Central memory CD8-positive, alpha-beta T cell (primary cell): ENCODE measurements at regions not wholly inside any gene's neighbourhood (a gene's known extent, or its start where the extent isn't known, plus 50 kb on each side); places are given as distances from the start of the nearest gene placed in this dataset.

Experiments
- ATAC-seq: fragments of 150-1000 bp; cut with Tn5 transposase; replicated peaks from 2 replicates; pipeline ENCODE4 v1.10.0; 2022; ENCODE audit warnings: mild to moderate bottlenecking, moderate FRiP score, moderate number of reproducible peaks; ENCODE audit not compliant: poor library complexity, severe bottlenecking; ENCODE audit errors: extremely low read depth
- DNase-seq, 2 donors: peaks; one replicate each; pipeline ENCODE4 v3.0.0; 2021; ENCODE audit warnings: low spot score in 2 of 2
- H3K27ac Mint-ChIP-seq: one replicate; pipeline ENCODE4 v1.8.0; 2022; ENCODE audit warnings: low read depth, mild to moderate bottlenecking, moderate library complexity, mixed read lengths
- H3K27me3 Mint-ChIP-seq: one replicate; pipeline ENCODE4 v1.8.0; 2022; ENCODE audit warnings: mixed read lengths
- H3K36me3 Mint-ChIP-seq: one replicate; pipeline ENCODE4 v1.8.0; 2022; ENCODE audit warnings: mild to moderate bottlenecking, moderate library complexity, mixed read lengths; ENCODE audit not compliant: insufficient read depth
- H3K4me1 Mint-ChIP-seq: one replicate; pipeline ENCODE4 v1.8.0; 2022; ENCODE audit warnings: mixed read lengths
- H3K4me3 Mint-ChIP-seq: one replicate; pipeline ENCODE4 v1.8.0; 2022; ENCODE audit warnings: mild to moderate bottlenecking, moderate library complexity, mixed read lengths
- H3K9me3 Mint-ChIP-seq: one replicate; pipeline ENCODE4 v1.8.0; 2022; ENCODE audit warnings: mixed read lengths

DNA sequence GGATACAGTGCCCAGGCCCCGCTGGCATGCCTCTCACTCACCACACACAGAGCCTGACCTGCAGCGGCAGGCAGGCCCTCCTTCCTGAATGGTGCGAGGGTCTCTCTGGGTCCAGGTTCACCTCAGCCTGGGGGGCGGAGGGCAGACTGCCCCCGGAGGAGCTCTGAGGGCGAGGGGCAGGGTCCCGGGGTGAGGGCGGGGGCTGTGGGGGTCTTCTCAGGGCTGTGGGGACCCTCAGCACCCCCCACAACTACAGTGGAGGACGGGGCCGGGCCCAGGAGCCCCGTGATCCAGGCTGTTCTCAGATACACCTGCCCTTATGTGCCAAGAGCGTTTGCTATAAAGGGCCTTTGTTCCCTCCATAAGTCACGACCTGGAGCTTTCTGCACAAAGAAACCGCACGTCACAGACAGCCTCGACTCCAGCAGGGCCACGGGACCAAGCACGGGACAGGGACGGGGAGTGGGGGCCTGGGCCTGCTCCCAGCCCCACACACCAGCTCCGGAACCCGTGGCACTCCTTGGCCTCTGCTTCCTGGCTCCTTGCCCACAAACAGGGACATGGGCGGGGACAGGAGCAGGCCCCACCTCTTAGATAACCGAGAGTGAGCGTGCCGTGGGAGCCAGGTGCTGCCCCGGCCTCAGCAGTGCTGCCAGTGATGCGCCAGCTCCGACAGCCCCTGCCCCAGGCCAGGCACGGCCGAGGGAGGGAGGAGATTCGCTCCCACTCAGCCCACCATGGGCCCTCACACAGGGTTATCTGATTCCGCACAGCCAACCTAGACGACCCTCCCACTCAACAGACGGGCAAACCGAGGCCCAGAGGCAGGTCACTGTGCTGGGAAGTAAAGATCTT lies 101.9 kb downstream of the RFLNA start:
- H3K9me3 Mint-ChIP-seq, result no peaks in the 10 kb centered on the region
- H3K4me1 Mint-ChIP-seq, result peaks cover 22% of the 10 kb centered on the region
- H3K27ac Mint-ChIP-seq, result no peak overlapping the region
- no peak for ATAC-seq
- no peak for DNase-seq
- H3K4me3 Mint-ChIP-seq, result no peak overlapping the region
- H3K27me3 Mint-ChIP-seq, result no peaks in the 10 kb centered on the region
- H3K36me3 Mint-ChIP-seq, result peaks cover 26% of the 10 kb centered on the region

DNA sequence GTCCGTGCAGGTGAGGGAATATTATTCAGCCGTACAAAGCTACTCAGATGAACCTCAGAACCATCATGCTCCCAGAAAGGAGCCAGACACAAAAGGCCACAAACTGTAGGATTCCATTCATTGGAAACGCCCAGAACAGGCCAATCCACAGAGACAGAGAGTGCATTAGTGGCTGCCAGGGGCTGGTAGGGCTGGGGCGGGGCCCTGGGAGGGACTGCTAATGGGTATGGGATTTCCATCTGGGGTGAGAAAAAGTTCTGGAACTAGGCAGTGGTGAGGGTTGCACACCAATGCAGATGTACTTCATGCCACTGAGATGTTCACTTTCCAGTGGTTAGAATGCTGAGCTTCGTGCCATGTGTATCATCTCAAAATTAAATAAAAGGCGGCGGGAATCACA lies 101.1 kb downstream of the RFLNA start:
- Mint-ChIP-seq H3K4me3 (no peak overlapping the region), H3K4me1 (peaks cover 30% of the 10 kb centered on the region), H3K27ac (no peak overlapping the region), H3K9me3 (no peaks in the 10 kb centered on the region), H3K36me3 (peaks cover 26% of the 10 kb centered on the region), H3K27me3 (no peaks in the 10 kb centered on the region)
- DNase-seq (no peak), ATAC-seq (no peak)

DNA sequence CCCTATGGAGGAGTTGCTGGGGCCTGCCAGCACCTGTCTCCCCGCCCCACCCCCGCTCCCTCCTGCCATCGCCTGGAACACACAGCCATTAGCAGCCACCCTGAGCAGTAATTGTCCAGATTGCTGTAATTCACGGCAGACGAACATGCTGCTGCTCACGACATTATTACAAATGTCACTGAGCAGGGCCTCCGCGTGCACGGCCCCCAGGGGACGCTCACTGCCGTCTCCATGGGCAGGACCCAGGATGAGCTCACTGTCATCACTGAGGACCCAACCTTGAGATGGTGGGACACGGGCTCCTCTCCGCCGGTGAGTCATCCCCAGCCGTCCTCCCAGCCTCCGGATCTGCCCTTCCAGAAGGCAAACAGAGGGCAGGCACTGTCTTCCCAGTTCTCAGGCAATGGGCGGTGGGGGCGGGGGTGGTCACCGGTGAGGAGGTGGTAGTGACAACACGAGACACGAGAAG lies 100.4 kb downstream of the RFLNA start:
- H3K27ac Mint-ChIP-seq, result no peak overlapping the region
- H3K4me3 Mint-ChIP-seq, result no peak overlapping the region
- H3K36me3 Mint-ChIP-seq, result peaks cover 23% of the 10 kb centered on the region
- H3K9me3 Mint-ChIP-seq, result no peaks in the 10 kb centered on the region
- no peaks in the 10 kb centered on the region for H3K27me3 Mint-ChIP-seq
- ATAC-seq, result no peak
- DNase-seq, result no peak
- H3K4me1 Mint-ChIP-seq, result peaks cover 34% of the 10 kb centered on the region

DNA sequence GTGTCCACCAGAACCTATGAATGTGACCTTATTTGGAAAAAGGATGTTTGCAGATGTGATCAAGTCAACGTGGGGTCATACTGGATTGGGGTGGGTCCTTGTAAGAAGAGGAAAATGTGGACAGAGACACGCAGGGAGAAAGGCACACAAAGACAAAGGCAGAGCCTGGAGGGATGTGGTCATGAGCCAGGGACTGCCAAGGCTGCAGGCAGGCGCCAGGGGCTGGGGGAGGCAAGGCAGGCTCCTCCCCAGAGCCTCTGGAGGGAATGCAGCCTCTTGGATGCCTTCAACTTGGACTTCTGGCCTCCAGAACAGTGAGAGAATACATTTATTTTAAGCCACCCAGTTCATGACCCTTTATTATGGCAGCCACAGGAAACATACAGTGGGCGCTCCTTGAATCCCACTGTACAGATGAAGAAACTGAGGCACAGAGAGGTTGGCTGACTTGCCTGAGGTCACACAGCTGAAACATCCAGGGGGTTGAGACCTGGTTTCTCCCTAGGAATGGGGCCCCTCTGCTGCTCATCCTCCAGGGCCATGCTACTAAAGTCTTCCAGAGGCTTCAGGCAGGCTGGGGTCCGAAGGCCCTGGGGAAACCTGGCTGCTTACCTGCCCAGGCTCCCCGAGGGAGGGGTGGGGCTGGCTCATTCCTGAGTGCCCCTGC lies 99.7 kb downstream of the RFLNA start:
- H3K27ac Mint-ChIP-seq, result peak overlapping the region; percentile 26
- ATAC-seq (no peak), DNase-seq (no peak)
- H3K9me3 Mint-ChIP-seq, result no peaks in the 10 kb centered on the region
- H3K4me1 Mint-ChIP-seq, result peaks cover 41% of the 10 kb centered on the region
- no peaks in the 10 kb centered on the region for H3K27me3 Mint-ChIP-seq
- H3K36me3 Mint-ChIP-seq, result peaks cover 22% of the 10 kb centered on the region
- H3K4me3 Mint-ChIP-seq, result no peak overlapping the region

DNA sequence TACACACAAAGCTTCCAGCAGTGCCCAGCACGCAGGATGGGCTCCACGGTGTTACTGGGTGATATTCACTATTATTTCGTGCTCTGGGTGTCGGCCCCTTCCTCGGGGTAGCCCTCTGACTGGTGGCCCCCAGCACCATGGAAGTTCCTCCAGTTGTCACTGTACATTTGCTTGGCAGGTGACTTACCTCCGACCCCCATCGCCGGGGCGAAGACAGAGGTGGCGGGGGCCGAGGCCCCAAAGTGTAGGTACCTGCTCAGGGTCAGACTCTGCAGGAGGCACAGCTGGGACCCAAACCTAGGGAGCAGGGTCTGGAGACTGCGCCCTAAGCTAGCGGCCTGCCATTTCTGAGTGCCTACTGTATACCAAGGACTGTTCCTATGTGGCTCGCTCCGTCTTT lies 98.9 kb downstream of the RFLNA start:
- Mint-ChIP-seq H3K4me3 (no peak overlapping the region), H3K27ac (peak overlapping the region; percentile 51), H3K27me3 (no peaks in the 10 kb centered on the region), H3K9me3 (no peaks in the 10 kb centered on the region), H3K36me3 (peaks cover 24% of the 10 kb centered on the region), H3K4me1 (peaks cover 43% of the 10 kb centered on the region)
- DNase-seq (no peak), ATAC-seq (no peak)

DNA sequence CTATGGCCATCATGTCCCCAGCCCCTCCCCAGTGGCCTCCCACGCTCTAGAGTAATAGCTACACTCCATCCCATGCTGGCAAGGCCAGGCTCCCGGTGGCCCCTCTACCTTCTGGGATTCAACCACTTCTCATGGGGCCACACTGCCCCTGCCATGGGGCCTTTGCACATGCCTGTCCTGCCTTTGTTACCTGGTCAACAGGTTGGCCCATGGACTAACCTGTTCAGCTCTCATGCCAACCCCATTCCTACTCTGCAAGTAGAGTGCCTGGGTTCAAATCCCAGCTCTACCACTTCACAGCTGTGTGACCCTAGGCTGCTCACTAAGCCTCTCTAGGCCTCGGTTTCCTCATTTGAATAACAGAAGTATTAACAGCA lies 98.5 kb downstream of the RFLNA start:
- no peak for DNase-seq
- H3K4me1 Mint-ChIP-seq, result peaks cover 43% of the 10 kb centered on the region
- ATAC-seq, result no peak
- peaks cover 24% of the 10 kb centered on the region for H3K36me3 Mint-ChIP-seq
- H3K27me3 Mint-ChIP-seq, result no peaks in the 10 kb centered on the region
- H3K9me3 Mint-ChIP-seq, result no peaks in the 10 kb centered on the region
- H3K4me3 Mint-ChIP-seq, result no peak overlapping the region
- peak overlapping the region; percentile 51 for H3K27ac Mint-ChIP-seq

DNA sequence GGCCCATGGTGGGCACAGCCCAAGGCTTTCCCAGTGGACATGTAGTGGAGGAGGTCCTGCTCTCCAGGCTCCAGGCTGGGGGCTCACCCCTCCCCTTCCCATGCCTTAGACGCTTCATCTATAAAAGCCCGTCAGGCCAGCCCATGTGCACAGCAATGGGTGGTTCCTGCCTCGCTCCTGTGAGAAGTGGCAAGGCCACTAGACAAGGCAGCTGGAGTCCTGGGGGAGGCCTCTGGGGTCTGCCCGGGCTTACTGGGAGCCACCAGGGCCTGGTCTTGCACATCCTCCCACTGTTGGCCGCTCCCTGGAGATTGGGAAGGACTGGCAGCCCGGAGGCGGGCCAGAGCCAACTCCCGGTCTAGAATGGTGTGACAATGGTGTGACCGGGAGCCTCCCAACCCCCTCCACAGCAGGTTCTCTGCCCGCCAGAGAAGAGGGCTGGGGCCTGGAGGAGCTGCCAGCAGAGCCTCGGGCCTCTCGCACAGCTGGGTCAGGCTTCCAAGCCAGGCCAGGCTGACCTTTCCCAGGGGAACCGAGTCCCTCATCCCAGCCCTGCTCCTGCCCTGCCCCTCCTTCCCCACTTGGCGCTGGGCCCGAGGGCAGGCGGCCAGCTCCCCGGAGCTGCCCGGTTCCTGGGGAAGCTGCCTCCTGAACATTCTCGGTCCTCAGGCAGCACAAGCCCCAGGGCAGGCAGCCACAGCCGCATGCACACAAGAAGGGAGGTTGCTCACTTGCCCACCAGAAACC lies 97.9 kb downstream of the RFLNA start:
- ATAC-seq, result no peak
- Mint-ChIP-seq H3K9me3 (no peaks in the 10 kb centered on the region), H3K27ac (peak overlapping the region; percentile 51), H3K4me3 (no peak overlapping the region), H3K27me3 (no peaks in the 10 kb centered on the region), H3K36me3 (peaks cover 25% of the 10 kb centered on the region), H3K4me1 (peaks cover 43% of the 10 kb centered on the region)
- DNase-seq, result no peak

DNA sequence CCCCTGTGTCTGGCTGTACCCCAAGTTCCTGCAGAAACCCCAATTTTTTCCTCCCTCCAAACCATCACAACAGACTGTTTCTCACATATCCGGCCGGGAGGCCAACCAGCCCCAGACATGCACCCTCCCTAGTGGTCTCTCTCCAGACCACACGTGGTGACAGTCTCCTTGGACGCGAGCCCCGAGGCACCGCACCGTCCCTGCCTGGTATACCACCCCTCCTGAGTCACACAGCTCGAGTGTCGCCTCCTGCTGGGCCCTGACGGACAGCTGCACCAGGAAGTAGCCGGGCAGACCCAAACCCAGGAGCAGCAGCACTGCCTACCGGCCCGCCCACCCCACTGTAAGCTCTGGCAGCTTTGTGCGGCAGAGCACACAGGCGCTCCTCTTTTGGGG lies 97.4 kb downstream of the RFLNA start:
- peaks cover 43% of the 10 kb centered on the region for H3K4me1 Mint-ChIP-seq
- no peak for DNase-seq
- no peaks in the 10 kb centered on the region for H3K27me3 Mint-ChIP-seq
- H3K4me3 Mint-ChIP-seq, result no peak overlapping the region
- peak overlapping the region; percentile 82 for H3K27ac Mint-ChIP-seq
- no peak for ATAC-seq
- H3K9me3 Mint-ChIP-seq, result no peaks in the 10 kb centered on the region
- H3K36me3 Mint-ChIP-seq, result peaks cover 22% of the 10 kb centered on the region

DNA sequence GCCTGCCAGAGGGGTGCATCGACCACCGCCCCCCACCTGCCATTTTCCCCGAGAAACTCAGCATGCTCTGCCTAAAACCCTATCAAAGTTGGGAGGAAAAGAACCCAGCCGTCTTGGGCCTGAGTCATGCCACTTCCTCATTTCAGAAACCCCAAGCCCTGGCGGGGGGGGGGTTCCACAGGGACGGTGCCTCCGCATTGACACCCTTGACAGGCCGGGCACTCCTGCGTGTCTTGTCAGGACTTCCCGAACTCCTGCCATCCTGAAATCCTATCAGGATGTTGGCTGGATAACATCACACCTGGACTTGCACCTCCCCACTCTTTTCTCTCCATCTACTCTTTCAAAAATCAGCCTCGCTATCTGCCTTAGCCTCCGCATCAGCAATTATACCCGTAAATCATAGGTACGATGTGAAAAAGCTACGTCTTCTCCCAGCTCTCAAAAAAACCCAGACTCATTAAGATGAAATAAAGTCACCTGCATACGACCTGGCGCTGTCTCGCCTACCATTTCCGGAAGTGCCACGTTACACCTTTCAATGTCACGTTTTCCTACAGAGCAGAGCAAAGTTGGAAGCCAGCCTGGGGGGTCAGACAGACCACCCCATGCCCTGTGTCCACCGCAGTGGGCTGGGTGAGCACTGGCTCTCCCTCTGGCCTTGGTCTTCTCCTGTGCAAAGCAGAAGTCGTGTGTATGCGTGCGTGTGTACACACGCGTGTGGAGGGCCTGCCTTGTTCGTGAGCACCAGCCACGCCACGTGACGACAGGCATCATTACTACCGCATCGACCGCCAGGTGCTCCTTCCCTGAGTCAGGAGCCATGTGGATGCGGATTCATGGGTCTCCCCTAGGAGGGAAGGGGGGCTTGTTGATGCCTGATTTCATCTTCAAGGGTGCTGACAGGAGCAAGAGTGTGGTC lies 96.7 kb downstream of the RFLNA start:
- H3K27me3 Mint-ChIP-seq, result no peaks in the 10 kb centered on the region
- DNase-seq, result no peak
- H3K36me3 Mint-ChIP-seq, result peaks cover 25% of the 10 kb centered on the region
- H3K4me1 Mint-ChIP-seq, result peaks cover 43% of the 10 kb centered on the region
- H3K27ac Mint-ChIP-seq, result peak overlapping the region; percentile 82
- peak overlapping the region; percentile 22 for H3K4me3 Mint-ChIP-seq
- no peaks in the 10 kb centered on the region for H3K9me3 Mint-ChIP-seq
- no peak for ATAC-seq

DNA sequence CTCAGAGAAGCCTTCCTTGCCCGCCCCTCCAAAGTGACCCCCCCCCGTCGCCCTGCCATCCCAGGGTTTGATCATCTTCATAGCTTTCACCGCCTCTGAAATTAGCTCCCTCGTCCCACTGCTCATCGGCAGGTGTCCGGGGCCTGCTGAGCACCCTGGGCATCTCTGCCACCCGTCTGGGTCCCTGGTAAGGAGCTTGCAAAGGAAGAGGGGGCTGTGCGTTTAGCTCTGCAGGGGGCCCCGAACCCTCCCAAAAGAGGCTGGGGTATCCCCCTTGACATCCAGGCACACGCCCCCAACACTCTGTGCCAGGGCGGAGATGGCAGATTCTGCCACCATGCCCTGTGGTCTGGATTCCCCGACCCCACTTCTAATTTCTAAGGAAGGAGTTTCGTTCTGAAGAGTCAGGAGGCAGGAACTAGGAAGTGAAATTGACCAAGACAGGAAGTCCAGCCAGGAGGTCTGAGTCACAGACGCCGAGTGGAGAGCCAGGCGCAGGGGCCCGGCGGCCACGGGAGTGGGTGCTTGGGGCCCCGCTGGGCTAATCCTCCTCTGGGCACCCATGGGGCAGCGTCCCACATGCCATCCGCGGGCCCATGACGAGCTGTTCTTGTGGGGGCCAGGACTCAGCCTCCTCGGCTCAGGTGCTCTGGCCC lies 95.7 kb downstream of the RFLNA start:
- Mint-ChIP-seq H3K36me3 (peaks cover 22% of the 10 kb centered on the region), H3K27ac (peak overlapping the region; percentile 82), H3K4me3 (peak overlapping the region; percentile 64), H3K4me1 (peaks cover 43% of the 10 kb centered on the region), H3K9me3 (no peaks in the 10 kb centered on the region), H3K27me3 (no peaks in the 10 kb centered on the region)
- ATAC-seq (no peak), DNase-seq (no peak)

DNA sequence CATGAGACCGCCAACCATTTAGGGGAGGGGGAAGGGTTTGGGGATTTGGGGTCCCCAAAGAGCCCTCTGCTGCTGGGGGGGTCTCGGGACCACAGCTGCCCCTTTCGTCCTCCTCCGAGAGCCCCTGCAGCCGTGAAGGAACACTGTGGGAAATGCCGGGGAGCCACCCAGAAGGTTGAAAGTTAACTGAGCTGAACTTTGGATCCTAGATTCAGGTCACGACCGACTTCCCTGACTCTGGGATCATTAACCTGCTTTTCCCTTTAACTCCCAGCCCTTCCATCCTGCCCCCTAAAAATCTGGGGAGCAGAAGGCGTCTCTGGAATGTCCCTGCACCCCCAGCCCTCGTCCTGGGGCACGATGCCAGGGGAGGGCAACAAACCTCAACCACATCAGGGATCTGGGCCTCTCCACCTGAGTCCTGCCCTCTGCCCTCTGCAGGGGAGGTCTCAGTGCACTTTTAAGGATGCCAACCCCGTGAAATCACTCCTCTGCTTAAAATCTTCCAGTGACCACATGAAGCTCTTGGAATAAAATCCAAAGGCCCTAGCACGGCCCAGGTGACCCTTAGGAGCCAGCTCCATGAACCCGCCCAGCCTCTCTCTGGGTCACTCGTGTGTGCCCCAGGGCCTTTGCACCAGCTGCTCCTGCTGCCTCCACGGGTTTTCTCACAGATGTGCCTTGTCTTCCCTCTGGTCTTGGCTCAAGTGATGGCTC lies 95.0 kb downstream of the RFLNA start:
- no peak for ATAC-seq
- H3K4me1 Mint-ChIP-seq, result peaks cover 43% of the 10 kb centered on the region
- H3K4me3 Mint-ChIP-seq, result peak overlapping the region; percentile 64
- H3K36me3 Mint-ChIP-seq, result peaks cover 21% of the 10 kb centered on the region
- peak overlapping the region; percentile 82 for H3K27ac Mint-ChIP-seq
- no peak for DNase-seq
- H3K27me3 Mint-ChIP-seq, result no peaks in the 10 kb centered on the region
- no peaks in the 10 kb centered on the region for H3K9me3 Mint-ChIP-seq
